HepG2 (cell line): ENCODE measurements at regions not wholly inside any gene's neighbourhood (a gene's known extent, or its start where the extent isn't known, plus 50 kb on each side); places are given as distances from the start of the nearest gene placed in this dataset.
"Not testable (repeated sequence)": the region's sequence is repeated elsewhere in the genome, so short reads cannot be mapped to it uniquely, and the experiment has no call there.

Experiments used
- ATAC-seq: fragments of 200-7000 bp; cut with Tn5 transposase; 3 replicates; pipeline ENCODE4 v1.9.1; 2020; ENCODE audit warnings: mild to moderate bottlenecking, moderate library complexity
- BruUV-seq: library from RNA; stranded (reverse); fragments of 400-500 nt; replicated peaks from 2 replicates; lab custom pipeline; 2021; lab: Mats Ljungman, UMichigan
- CTCF ChIA-PET: fragments of 300-600 bp; formaldehyde crosslinking; extraction: SDS; loops from one replicate; lab custom pipeline; 2021; ENCODE audit warnings: low total read pairs, inconsistent platforms, low intra/inter-chr PET ratio; lab: Yijun Ruan, JAX
- POLR2A ChIA-PET: fragments of 350-600 bp; sonication (Branson Sonifier 250); formaldehyde crosslinking; loops from one replicate; lab custom pipeline; 2020; ENCODE audit warnings: antibody characterized with exemption, inconsistent platforms; lab: Yijun Ruan, JAX
- DNase-seq: peaks from one replicate; pipeline ENCODE4 v3.0.0-alpha.2; 2015; ENCODE audit warnings: low spot score
- FAIRE-seq: peaks from 3 replicates; lab custom pipeline; 2011; peaks lifted over from hg19 to GRCh38; lab: Jason Lieb, UNC
- H2AFZ ChIP-seq: one replicate; pipeline ENCODE4 v1.6.1; 2011; ENCODE audit warnings: low read length, inconsistent platforms
- H3K27ac ChIP-seq: fragments of 300-600 bp; 3 replicates; pipeline ENCODE4 v1.8.0; 2011; ENCODE audit warnings: mixed run types, mild to moderate bottlenecking, mixed read lengths, low read length, inconsistent platforms; ENCODE audit not compliant: insufficient read depth; ENCODE audit errors: extremely low read length
- H3K27me3 ChIP-seq, 2 experiments: fragments of 200-600 bp in 1 of 2; 2 replicates in 1 of 2; 3 replicates in 1 of 2; pipeline versions ENCODE4 v1.6.0 to v1.8.0; 2011; ENCODE audit warnings: low read length in 2 of 2, mild to moderate bottlenecking in 2 of 2, moderate library complexity in 2 of 2, inconsistent platforms in 1 of 2; ENCODE audit not compliant: insufficient read depth in 2 of 2, control insufficient read depth in 1 of 2
- H3K36me3 ChIP-seq, 2 experiments: fragments of 200-600 bp in 1 of 2; replicated peaks in 1 of 2; 2 replicates in 1 of 2; 3 replicates in 1 of 2; pipeline versions ENCODE4 v1.5.1 to v1.8.0; 2011; ENCODE audit warnings: low read length in 2 of 2, inconsistent platforms in 1 of 2; ENCODE audit not compliant: insufficient read depth in 2 of 2, control insufficient read depth in 1 of 2
- H3K4me1 ChIP-seq: 2 replicates; pipeline ENCODE4 v1.5.1; 2012; ENCODE audit warnings: low read length, inconsistent platforms; ENCODE audit not compliant: insufficient read depth
- H3K4me2 ChIP-seq: 2 replicates; pipeline ENCODE4 v1.6.0; 2011; ENCODE audit warnings: low read depth, low read length, inconsistent platforms
- H3K4me3 ChIP-seq, 3 experiments: fragments of 200-600 bp in 1 of 3; sonication (generic), shearing (Covaris generic) in 1 of 3; replicated peaks in 1 of 3; 2 replicates each; pipeline ENCODE4 v1.5.1; 2011 to 2016; ENCODE audit warnings: low read length in 3 of 3, inconsistent platforms in 2 of 3, low read depth in 2 of 3, mild to moderate bottlenecking in 2 of 3, control low read depth in 1 of 3, mixed read lengths in 1 of 3; ENCODE audit not compliant: insufficient read depth in 1 of 3
- H3K79me2 ChIP-seq: one replicate; pipeline ENCODE4 v1.6.1; 2011; ENCODE audit warnings: low read length, inconsistent platforms; ENCODE audit not compliant: insufficient read depth
- H3K9ac ChIP-seq: 2 replicates; pipeline ENCODE4 v1.6.0; 2011; ENCODE audit warnings: mild to moderate bottlenecking, low read depth, low read length, inconsistent platforms; ENCODE audit not compliant: insufficient read depth
- H3K9me3 ChIP-seq: 2 replicates; pipeline ENCODE4 v1.5.1; 2012; ENCODE audit warnings: mild to moderate bottlenecking, low read length
- H4K20me1 ChIP-seq: 2 replicates; pipeline ENCODE4 v1.6.0; 2011; ENCODE audit warnings: inconsistent platforms, mild to moderate bottlenecking, low read length, moderate library complexity; ENCODE audit not compliant: insufficient read depth
- ATRX ChIP-seq: sonication (generic); formaldehyde crosslinking; IDR thresholded peaks from 2 replicates; pipeline ENCODE4 v1.4.0; 2020; ENCODE audit warnings: missing genetic modification reagents, borderline replicate concordance
- CENPT ChIP-seq: sonication (generic); formaldehyde crosslinking; IDR thresholded peaks from 2 replicates; pipeline ENCODE4 v1.8.0; 2022; ENCODE audit warnings: low read depth, mild to moderate bottlenecking, moderate library complexity, missing genetic modification reagents
- EEA1 ChIP-seq: sonication (generic); formaldehyde crosslinking; IDR thresholded peaks from 2 replicates; pipeline ENCODE4 v1.5.1; 2020; ENCODE audit warnings: mild to moderate bottlenecking, missing genetic modification reagents, borderline replicate concordance
- EED ChIP-seq: sonication (generic); formaldehyde crosslinking; IDR thresholded peaks from 2 replicates; pipeline ENCODE4 v1.5.0; 2020; ENCODE audit warnings: mild to moderate bottlenecking, missing genetic modification reagents
- FLYWCH1 ChIP-seq: sonication (generic); formaldehyde crosslinking; IDR thresholded peaks from 2 replicates; pipeline ENCODE4 v1.8.1; 2023; ENCODE audit warnings: mild to moderate bottlenecking, missing genetic modification reagents
- GLI4 ChIP-seq: sonication (generic); formaldehyde crosslinking; IDR thresholded peaks from 2 replicates; pipeline ENCODE4 v1.5.1; 2020; ENCODE audit warnings: missing genetic modification reagents, mild to moderate bottlenecking, moderate library complexity, borderline replicate concordance
- KDM3A ChIP-seq: IDR thresholded peaks from 2 replicates; pipeline ENCODE4 v1.6.1; 2018; ENCODE audit warnings: low read depth, missing compliant biosample characterization
- SATB2 ChIP-seq: sonication (generic); formaldehyde crosslinking; IDR thresholded peaks from 2 replicates; pipeline ENCODE4 v1.5.0; 2020; ENCODE audit warnings: missing genetic modification reagents
- SSRP1 ChIP-seq: IDR thresholded peaks from 2 replicates; pipeline ENCODE4 v1.6.1; 2016; ENCODE audit warnings: control low read depth
- TBP ChIP-seq: sonication (generic); formaldehyde crosslinking; IDR thresholded peaks from 2 replicates; pipeline ENCODE4 v1.5.0; 2020; ENCODE audit warnings: missing genetic modification reagents
- ZNF333 ChIP-seq: sonication (generic); formaldehyde crosslinking; IDR thresholded peaks from 2 replicates; pipeline ENCODE4 v1.4.0; 2020; ENCODE audit warnings: mild to moderate bottlenecking, missing genetic modification reagents, borderline replicate concordance
- ZNF34 ChIP-seq: sonication (generic); formaldehyde crosslinking; IDR thresholded peaks from 2 replicates; pipeline ENCODE4 v1.4.0; 2020; ENCODE audit warnings: mild to moderate bottlenecking, missing genetic modification reagents, borderline replicate concordance
- ZNF546 ChIP-seq: sonication (generic); formaldehyde crosslinking; conservative IDR thresholded peaks from 2 replicates; pipeline ENCODE4 v1.8.1; 2023; ENCODE audit warnings: mild to moderate bottlenecking, missing genetic modification reagents
- ZNF552 ChIP-seq: sonication (generic); formaldehyde crosslinking; IDR thresholded peaks from 2 replicates; pipeline ENCODE4 v1.9.0; 2022; ENCODE audit warnings: missing genetic modification reagents, mild to moderate bottlenecking, borderline replicate concordance
- WGBS: methylation state at CpG from one replicate; pipeline ENCODE4 v1.1.6; 2017; ENCODE audit warnings: low lambda C conversion rate; 5-methylcytosine and 5-hydroxymethylcytosine counted together
- in situ Hi-C: cut with HindIII; loops from 2 replicates; pipeline ENCODE4 v1.10.0; 2017; ENCODE audit warnings: low pct_unique_long_range_greater_than_20kb; ENCODE audit not compliant: extremely low pct_ligation_motif_present
- intact Hi-C: fragments of 100-400 bp; cut with micrococcal nuclease; formaldehyde crosslinking; loops from one replicate; pipeline ENCODE4 v1.10.0; 2022; ENCODE audit not compliant: unreplicated experiment

DNA sequence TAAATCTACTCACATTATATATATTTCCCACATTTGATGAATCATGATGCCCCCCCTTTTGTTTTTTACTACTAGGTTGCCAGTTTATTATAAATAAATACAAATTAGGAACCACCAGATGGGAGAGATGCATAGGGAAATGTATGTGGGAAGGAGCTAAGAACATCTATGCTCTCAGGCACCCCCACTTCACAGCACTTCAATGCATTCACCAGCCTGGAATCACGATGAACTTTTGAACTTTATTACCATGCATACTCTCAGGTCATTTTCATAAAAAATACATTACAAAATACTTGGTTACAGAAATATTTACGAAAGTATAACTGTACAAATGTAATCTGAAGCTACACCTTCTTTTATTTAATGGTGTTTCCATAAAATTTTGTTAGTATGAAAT is 988.0 kb upstream of the EPHA6 start:
- intact Hi-C loops: no loop called here
- TF ChIP-seq EEA1 (CRISPR knock-in tag) (no peak), ZNF546 (CRISPR knock-in tag) (no peak), SATB2 (CRISPR knock-in tag) (no peak), TBP (CRISPR knock-in tag) (no peak), ZNF333 (no peak), KDM3A (CRISPR knock-in tag) (no peak), SSRP1 (CRISPR knock-in tag) (no peak), ATRX (CRISPR knock-in tag) (no peak), ZNF552 (CRISPR knock-in tag) (no peak), EED (CRISPR knock-in tag) (no peak), CENPT (CRISPR knock-in tag) (no peak), FLYWCH1 (CRISPR knock-in tag) (no peak)
- TF ChIP-seq, all 625 proteins: peak for 0
- POLR2A ChIA-PET: no interaction called here
- 1% methylated on average over 2 of the region's 2 CpGs for WGBS
- no peaks in the 10 kb centered on the region for H4K20me1 ChIP-seq
- in situ Hi-C loops: no loop called here
- DNase-seq (no peak), ATAC-seq (no peak), FAIRE-seq (no peak)
- no peak overlapping the region for H3K4me2 ChIP-seq
- no TSS peak for BruUV-seq
- no peak overlapping the region for H2AFZ ChIP-seq
- H3K9ac ChIP-seq: no peak overlapping the region
- CTCF ChIA-PET: no interaction called here
- H3K27me3 ChIP-seq: no peaks in the 10 kb centered on the region
- H3K36me3 ChIP-seq: no peaks in the 10 kb centered on the region
- no peak overlapping the region for H3K4me3 ChIP-seq
- no peaks in the 10 kb centered on the region for H3K9me3 ChIP-seq
- no peaks in the 10 kb centered on the region for H3K79me2 ChIP-seq
- no peak overlapping the region for H3K27ac ChIP-seq
- no peaks in the 10 kb centered on the region for H3K4me1 ChIP-seq

DNA sequence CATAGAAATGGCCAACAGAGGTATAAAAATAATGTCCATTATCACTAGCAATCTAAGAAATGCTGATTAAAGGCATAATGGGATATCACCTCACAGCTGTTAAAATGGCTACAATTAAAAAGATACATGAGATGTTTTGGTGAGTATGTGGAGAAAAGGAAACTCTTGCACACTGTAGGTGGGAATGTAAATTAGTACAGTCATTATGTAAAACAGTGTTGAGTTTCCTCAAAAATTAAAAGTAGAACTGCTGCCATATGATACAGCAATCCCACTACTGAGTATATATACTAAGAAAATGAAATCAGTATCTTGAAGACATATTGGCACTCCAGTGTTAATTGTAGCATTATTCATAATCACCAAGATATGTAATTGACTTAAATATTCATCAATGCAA is 982.2 kb upstream of the EPHA6 start:
- POLR2A ChIA-PET: no interaction called here
- intact Hi-C loops: no loop called here
- H3K4me1 ChIP-seq: no peaks in the 10 kb centered on the region
- FAIRE-seq: no peak
- H3K79me2 ChIP-seq: no peaks in the 10 kb centered on the region
- no peaks in the 10 kb centered on the region for H3K9me3 ChIP-seq
- no peak for ATAC-seq
- no peak for DNase-seq
- no peaks in the 10 kb centered on the region for H4K20me1 ChIP-seq
- no peak overlapping the region for H3K9ac ChIP-seq
- no peak overlapping the region for H2AFZ ChIP-seq
- in situ Hi-C loops: no loop called here
- no peak overlapping the region for H3K27ac ChIP-seq
- H3K36me3 ChIP-seq: no peaks in the 10 kb centered on the region
- no peak overlapping the region for H3K4me3 ChIP-seq
- no peaks in the 10 kb centered on the region for H3K27me3 ChIP-seq
- no peak overlapping the region for H3K4me2 ChIP-seq
- BruUV-seq: no TSS peak
- CTCF ChIA-PET: no interaction called here
- no peak for TF ChIP-seq GLI4 (CRISPR knock-in tag)
- TF ChIP-seq ZNF34: no peak

DNA sequence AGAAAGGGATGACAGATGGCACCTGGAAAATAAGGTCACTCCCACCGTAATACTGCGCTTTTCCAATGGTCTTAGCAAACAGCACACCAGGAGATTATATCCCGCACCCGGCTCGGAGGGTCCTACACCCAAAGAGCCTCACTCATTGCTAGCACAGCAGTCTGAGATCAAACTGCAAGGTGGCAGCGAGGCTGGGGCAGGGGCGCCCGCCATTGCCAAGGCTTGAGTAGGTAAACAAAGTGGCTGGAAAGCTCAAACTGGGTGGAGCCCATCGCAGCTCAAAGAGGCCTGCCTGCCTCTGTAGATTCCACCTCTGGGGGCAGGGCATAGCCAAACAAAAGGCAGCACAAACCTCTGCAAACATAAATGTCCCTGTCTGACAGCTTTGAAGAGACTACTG is 953.8 kb upstream of the EPHA6 start:
- POLR2A ChIA-PET, BruUV-seq, H3K9ac ChIP-seq, H3K4me1 ChIP-seq, ATAC-seq, H3K27ac ChIP-seq, H3K9me3 ChIP-seq, H4K20me1 ChIP-seq, H3K4me2 ChIP-seq, H3K4me3 ChIP-seq, H3K36me3 ChIP-seq, DNase-seq, FAIRE-seq, intact Hi-C loops, H2AFZ ChIP-seq, CTCF ChIA-PET, H3K79me2 ChIP-seq, H3K27me3 ChIP-seq, in situ Hi-C loops: not testable (repeated sequence)
- 50% methylated on average over 9 of the region's 9 CpGs for WGBS
